ENCODE measurements at regions not wholly inside any gene's neighbourhood (a gene's known extent, or its start where the extent isn't known, plus 50 kb on each side); places are given as distances from the start of the nearest gene placed in this dataset.

GRCh38 chr2:239569401-239570090 lies 168.7 kb upstream of the HDAC4 start:
- ATAC-seq (no peak), DNase-seq (no peak)
- H3K27ac Mint-ChIP-seq: peak overlapping the region; percentile 49
- no peak overlapping the region for H3K4me3 Mint-ChIP-seq
- H3K36me3 Mint-ChIP-seq (ENCODE audit: low read depth): no peaks in the 10 kb centered on the region
- no peaks in the 10 kb centered on the region for H3K9me3 ChIP-seq (ENCODE audit: control insufficient read depth, low read length, poor library complexity, severe bottlenecking)
- peaks cover 9% of the 10 kb centered on the region for H3K27me3 Mint-ChIP-seq
- H3K4me1 Mint-ChIP-seq: peaks cover 2% of the 10 kb centered on the region

GRCh38 chr2:239568601-239569000 lies 167.8 kb upstream of the HDAC4 start:
- peaks cover 9% of the 10 kb centered on the region for H3K27me3 Mint-ChIP-seq
- no peaks in the 10 kb centered on the region for H3K9me3 ChIP-seq (ENCODE audit: control insufficient read depth, low read length, poor library complexity, severe bottlenecking)
- ATAC-seq: no peak
- DNase-seq: no peak
- H3K27ac Mint-ChIP-seq: no peak overlapping the region
- H3K36me3 Mint-ChIP-seq (ENCODE audit: low read depth): no peaks in the 10 kb centered on the region
- H3K4me3 Mint-ChIP-seq: no peak overlapping the region
- H3K4me1 Mint-ChIP-seq: peaks cover 2% of the 10 kb centered on the region

- H3K9me3 ChIP-seq (ENCODE audit: control insufficient read depth, low read length, poor library complexity, severe bottlenecking): no peaks in the 10 kb centered on the region
- H3K4me1 Mint-ChIP-seq: peaks cover 2% of the 10 kb centered on the region
- no peaks in the 10 kb centered on the region for H3K36me3 Mint-ChIP-seq (ENCODE audit: low read depth)
- H3K4me3 Mint-ChIP-seq: no peak overlapping the region
- no peak for DNase-seq
- H3K27me3 Mint-ChIP-seq: peaks cover 5% of the 10 kb centered on the region
- ATAC-seq: no peak
- no peak overlapping the region for H3K27ac Mint-ChIP-seq
Observed at GRCh38 chr2:239567786-239568185, 167.0 kb upstream of the HDAC4 start.

- Mint-ChIP-seq H3K4me3 (no peak overlapping the region), H3K27ac (no peak overlapping the region), H3K27me3 (no peaks in the 10 kb centered on the region), H3K36me3 (ENCODE audit: low read depth) (no peaks in the 10 kb centered on the region), H3K4me1 (peaks cover 2% of the 10 kb centered on the region)
- no peaks in the 10 kb centered on the region for H3K9me3 ChIP-seq (ENCODE audit: control insufficient read depth, low read length, poor library complexity, severe bottlenecking)
- DNase-seq (no peak), ATAC-seq (no peak)
Observed at GRCh38 chr2:239566995-239567568, 166.3 kb upstream of the HDAC4 start.

GRCh38 chr2:239566162-239566994 lies 165.6 kb upstream of the HDAC4 start:
- no peak overlapping the region for H3K27ac Mint-ChIP-seq
- ATAC-seq (no peak), DNase-seq (no peak)
- H3K27me3 Mint-ChIP-seq: no peaks in the 10 kb centered on the region
- no peaks in the 10 kb centered on the region for H3K9me3 ChIP-seq (ENCODE audit: control insufficient read depth, low read length, poor library complexity, severe bottlenecking)
- no peaks in the 10 kb centered on the region for H3K36me3 Mint-ChIP-seq (ENCODE audit: low read depth)
- H3K4me3 Mint-ChIP-seq: no peak overlapping the region
- peaks cover 2% of the 10 kb centered on the region for H3K4me1 Mint-ChIP-seq

GRCh38 chr2:239564587-239564986 lies 163.8 kb upstream of the HDAC4 start:
- ATAC-seq (no peak), DNase-seq (no peak)
- no peaks in the 10 kb centered on the region for H3K27me3 Mint-ChIP-seq
- no peaks in the 10 kb centered on the region for H3K4me1 Mint-ChIP-seq
- no peaks in the 10 kb centered on the region for H3K9me3 ChIP-seq (ENCODE audit: control insufficient read depth, low read length, poor library complexity, severe bottlenecking)
- H3K36me3 Mint-ChIP-seq (ENCODE audit: low read depth): no peaks in the 10 kb centered on the region
- H3K27ac Mint-ChIP-seq: no peak overlapping the region
- H3K4me3 Mint-ChIP-seq: no peak overlapping the region

GRCh38 chr2:239563561-239563960 lies 162.7 kb upstream of the HDAC4 start:
- H3K9me3 ChIP-seq (ENCODE audit: control insufficient read depth, low read length, poor library complexity, severe bottlenecking): no peaks in the 10 kb centered on the region
- Mint-ChIP-seq H3K27me3 (peaks cover 6% of the 10 kb centered on the region), H3K4me3 (no peak overlapping the region), H3K36me3 (ENCODE audit: low read depth) (peaks cover 3% of the 10 kb centered on the region), H3K27ac (no peak overlapping the region), H3K4me1 (peaks cover 2% of the 10 kb centered on the region)
- no peak for ATAC-seq
- DNase-seq: no peak

- Mint-ChIP-seq H3K27me3 (peaks cover 6% of the 10 kb centered on the region), H3K4me3 (no peak overlapping the region), H3K4me1 (peaks cover 2% of the 10 kb centered on the region), H3K36me3 (ENCODE audit: low read depth) (peaks cover 3% of the 10 kb centered on the region), H3K27ac (no peak overlapping the region)
- DNase-seq (no peak), ATAC-seq (no peak)
- no peaks in the 10 kb centered on the region for H3K9me3 ChIP-seq (ENCODE audit: control insufficient read depth, low read length, poor library complexity, severe bottlenecking)
Observed at GRCh38 chr2:239561446-239562001, 160.7 kb upstream of the HDAC4 start.

GRCh38 chr2:239559417-239560261 lies 158.8 kb upstream of the HDAC4 start:
- H3K9me3 ChIP-seq (ENCODE audit: control insufficient read depth, low read length, poor library complexity, severe bottlenecking): no peaks in the 10 kb centered on the region
- Mint-ChIP-seq H3K27me3 (peaks cover 6% of the 10 kb centered on the region), H3K36me3 (ENCODE audit: low read depth) (peaks cover 3% of the 10 kb centered on the region), H3K27ac (peak overlapping the region; percentile 39), H3K4me1 (peaks cover 4% of the 10 kb centered on the region), H3K4me3 (no peak overlapping the region)
- DNase-seq: no peak
- no peak for ATAC-seq

GRCh38 chr2:239558661-239559060 lies 157.8 kb upstream of the HDAC4 start:
- no peaks in the 10 kb centered on the region for H3K9me3 ChIP-seq (ENCODE audit: control insufficient read depth, low read length, poor library complexity, severe bottlenecking)
- peaks cover 5% of the 10 kb centered on the region for H3K4me1 Mint-ChIP-seq
- peaks cover 3% of the 10 kb centered on the region for H3K36me3 Mint-ChIP-seq (ENCODE audit: low read depth)
- peak overlapping the region; percentile 39 for H3K27ac Mint-ChIP-seq
- ATAC-seq (no peak), DNase-seq (no peak)
- H3K27me3 Mint-ChIP-seq: peaks cover 6% of the 10 kb centered on the region
- H3K4me3 Mint-ChIP-seq: no peak overlapping the region

GRCh38 chr2:239557516-239557915 lies 156.7 kb upstream of the HDAC4 start:
- Mint-ChIP-seq H3K4me3 (no peak overlapping the region), H3K36me3 (ENCODE audit: low read depth) (peaks cover 3% of the 10 kb centered on the region), H3K4me1 (peaks cover 14% of the 10 kb centered on the region), H3K27me3 (peaks cover 6% of the 10 kb centered on the region), H3K27ac (no peak overlapping the region)
- no peaks in the 10 kb centered on the region for H3K9me3 ChIP-seq (ENCODE audit: control insufficient read depth, low read length, poor library complexity, severe bottlenecking)
- no peak for ATAC-seq
- no peak for DNase-seq

GRCh38 chr2:239555571-239555905 lies 154.7 kb upstream of the HDAC4 start:
- Mint-ChIP-seq H3K4me3 (no peak overlapping the region), H3K4me1 (peaks cover 14% of the 10 kb centered on the region), H3K27ac (peak overlapping the region; percentile 37), H3K27me3 (peaks cover 6% of the 10 kb centered on the region), H3K36me3 (ENCODE audit: low read depth) (peaks cover 3% of the 10 kb centered on the region)
- H3K9me3 ChIP-seq (ENCODE audit: control insufficient read depth, low read length, poor library complexity, severe bottlenecking): no peaks in the 10 kb centered on the region
- ATAC-seq: no peak
- no peak for DNase-seq

All from T-helper 17 cell (primary cell).